ENCODE measurements at regions not wholly inside any gene's neighbourhood (a gene's known extent, or its start where the extent isn't known, plus 50 kb on each side); places are given as distances from the start of the nearest gene placed in this dataset.
A peak's percentile ranks its signal among the peaks of the same experiment; 100 is the strongest.
"Not testable (repeated sequence)": the region's sequence is repeated elsewhere in the genome, so short reads cannot be mapped to it uniquely, and the experiment has no call there.

GRCh38 chr12:92063641-92064040 lies 82.0 kb downstream of the BTG1 start:
- no peak for DNase-seq (ENCODE audit: low spot score)
- ATAC-seq: no peak
- intact Hi-C loops (cut with DNase I): no loop called here

GRCh38 chr12:92062539-92063493 lies 82.8 kb downstream of the BTG1 start:
- no peak for DNase-seq (ENCODE audit: low spot score)
- ATAC-seq: no peak
- intact Hi-C loops (cut with DNase I): no loop called here

- DNase-seq (ENCODE audit: low spot score) (no peak), ATAC-seq (no peak)
- intact Hi-C loops (cut with DNase I): no loop called here
Measured at GRCh38 chr12:92061061-92061460, 84.6 kb downstream of the BTG1 start.

- ATAC-seq: peak; percentile 36
- intact Hi-C loops (cut with DNase I): no loop called here
- DNase-seq (ENCODE audit: low spot score): no peak
Measured at GRCh38 chr12:92059960-92060359, 85.7 kb downstream of the BTG1 start.

- intact Hi-C loops (cut with DNase I): no loop called here
- DNase-seq (ENCODE audit: low spot score) (no peak), ATAC-seq (no peak)
Measured at GRCh38 chr12:92058664-92059063, 87.0 kb downstream of the BTG1 start.

DNA sequence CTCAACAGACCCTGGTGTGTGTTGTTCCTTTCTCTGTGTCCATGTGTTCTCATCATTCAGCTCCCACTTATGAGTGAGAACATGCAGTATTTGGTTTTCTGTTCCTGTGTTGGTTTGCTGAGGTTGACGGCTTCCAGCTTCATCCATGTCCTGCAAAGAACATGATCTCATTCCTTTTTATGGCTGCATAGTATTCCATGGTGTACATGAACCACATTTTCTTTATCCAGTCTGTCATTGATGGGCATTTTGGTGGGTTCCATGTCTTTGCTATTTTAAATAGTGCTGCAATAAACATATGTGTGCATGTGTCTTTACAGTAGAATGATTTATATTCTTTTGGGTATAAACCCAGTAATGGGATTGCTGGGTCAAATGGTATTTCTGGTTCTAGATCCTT lies 88.9 kb downstream of the BTG1 start:
- ATAC-seq; DNase-seq (ENCODE audit: low spot score); intact Hi-C loops (cut with DNase I): not testable (repeated sequence)

DNA sequence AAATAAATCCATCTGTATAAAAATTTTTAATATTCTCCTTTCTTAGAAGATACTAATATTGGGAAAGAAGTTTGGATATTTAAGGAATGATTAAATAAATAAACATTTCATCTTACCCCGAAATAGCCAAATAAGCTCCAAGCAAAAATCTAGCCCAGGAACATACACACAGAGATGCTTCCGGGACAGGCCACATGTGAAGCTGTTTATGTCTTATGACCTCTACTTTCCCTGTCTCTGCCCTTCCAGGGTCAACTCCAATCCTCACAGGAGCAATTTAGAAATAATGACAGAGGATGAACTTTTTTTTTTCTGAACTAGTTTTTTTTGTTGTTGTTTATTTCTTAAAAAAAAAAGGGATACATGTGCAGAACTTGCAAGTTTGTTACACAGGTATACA lies 89.4 kb downstream of the BTG1 start:
- ATAC-seq (no peak), DNase-seq (ENCODE audit: low spot score) (no peak)
- intact Hi-C loops (cut with DNase I): no loop called here

DNA sequence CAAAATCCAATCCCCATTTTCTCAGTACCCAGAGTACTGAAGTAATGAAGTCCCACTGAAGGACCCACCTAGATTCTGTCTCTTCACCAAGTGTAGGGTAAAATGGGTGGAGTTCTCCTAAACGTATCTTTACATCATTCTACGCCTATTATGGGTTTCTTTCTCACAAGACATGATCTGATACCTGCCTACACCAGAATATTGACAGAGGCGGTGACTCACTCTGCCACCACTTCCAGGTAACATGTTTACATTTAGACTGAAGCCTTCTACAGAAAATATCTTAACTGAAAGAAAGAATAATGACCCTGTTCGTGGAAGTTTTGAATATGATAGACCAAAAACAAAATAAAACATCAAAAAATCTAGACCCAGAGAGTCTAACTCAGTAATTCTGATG lies 89.8 kb downstream of the BTG1 start:
- no peak for ATAC-seq
- intact Hi-C loops (cut with DNase I): no loop called here
- DNase-seq (ENCODE audit: low spot score): no peak

DNA sequence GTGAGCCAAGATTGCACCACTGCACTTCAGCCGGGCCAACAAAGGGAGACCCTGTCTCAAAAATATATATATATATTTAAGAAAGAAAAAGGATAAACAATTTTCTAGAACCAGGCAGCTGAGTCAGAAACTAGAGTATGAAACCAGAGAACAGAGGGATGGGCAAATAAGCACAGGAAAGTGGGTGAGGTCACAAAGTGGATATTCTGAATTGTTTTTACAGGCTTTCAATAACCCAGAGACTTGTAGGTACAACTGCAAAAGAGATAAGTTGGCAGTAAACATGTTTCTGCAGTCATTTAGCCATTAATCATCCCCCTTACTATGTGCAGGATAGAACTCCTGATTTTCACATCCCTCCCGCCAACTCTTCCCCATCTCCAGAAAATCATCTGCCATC lies 94.2 kb downstream of the BTG1 start:
- ATAC-seq (no peak), DNase-seq (ENCODE audit: low spot score) (no peak)
- intact Hi-C loops (cut with DNase I): no loop called here

- ATAC-seq: no peak
- DNase-seq (ENCODE audit: low spot score): no peak
- intact Hi-C loops (cut with DNase I): no loop called here
Measured at GRCh38 chr12:92049403-92049802, 96.2 kb downstream of the BTG1 start.

- DNase-seq (ENCODE audit: low spot score): no peak
- intact Hi-C loops (cut with DNase I): no loop called here
- no peak for ATAC-seq
Measured at GRCh38 chr12:92047393-92047826, 98.2 kb downstream of the BTG1 start.

DNA sequence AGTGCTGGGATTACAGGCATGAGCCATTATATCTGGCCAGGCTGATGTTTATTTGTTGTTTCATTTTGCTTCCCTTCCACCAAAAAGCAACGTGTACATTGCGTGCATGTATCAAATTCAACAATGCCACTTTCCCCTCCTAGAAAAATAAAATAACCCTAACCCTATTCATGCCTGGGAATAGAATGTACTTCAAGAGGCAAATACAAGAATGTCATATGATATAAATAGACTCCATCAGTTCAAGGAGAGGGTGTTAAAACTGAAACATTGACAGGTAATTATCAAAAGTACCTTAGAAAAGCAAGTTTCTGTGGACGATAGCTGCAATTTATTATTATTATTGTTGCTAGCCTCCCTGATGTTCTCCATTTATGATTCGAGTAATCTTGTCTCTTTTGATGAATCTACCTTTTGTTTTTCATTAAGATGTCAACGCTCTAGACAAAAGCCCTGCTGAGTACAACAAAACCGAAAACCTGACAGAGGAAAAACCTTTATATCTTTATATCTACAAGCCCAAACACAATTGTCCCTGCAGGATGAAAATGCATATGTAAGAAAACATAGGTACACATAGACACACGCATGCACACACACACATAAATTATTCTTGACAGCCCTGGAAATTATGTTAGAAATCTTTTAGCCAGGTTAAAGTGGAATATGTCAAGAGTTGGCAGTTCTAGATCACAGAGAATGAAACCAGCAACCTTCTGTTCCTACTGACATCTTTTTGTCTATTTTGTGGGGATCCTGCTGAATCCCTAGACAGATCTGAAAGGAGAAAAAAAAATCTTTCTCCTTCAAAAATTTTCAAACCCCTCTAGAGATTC lies 98.9 kb downstream of the BTG1 start:
- intact Hi-C loops (cut with DNase I): no loop called here
- DNase-seq (ENCODE audit: low spot score) (no peak), ATAC-seq (no peak)

GRCh38 chr12:92045852-92046251 lies 99.8 kb downstream of the BTG1 start:
- DNase-seq (ENCODE audit: low spot score): no peak
- no peak for ATAC-seq
- intact Hi-C loops (cut with DNase I): no loop called here

DNA sequence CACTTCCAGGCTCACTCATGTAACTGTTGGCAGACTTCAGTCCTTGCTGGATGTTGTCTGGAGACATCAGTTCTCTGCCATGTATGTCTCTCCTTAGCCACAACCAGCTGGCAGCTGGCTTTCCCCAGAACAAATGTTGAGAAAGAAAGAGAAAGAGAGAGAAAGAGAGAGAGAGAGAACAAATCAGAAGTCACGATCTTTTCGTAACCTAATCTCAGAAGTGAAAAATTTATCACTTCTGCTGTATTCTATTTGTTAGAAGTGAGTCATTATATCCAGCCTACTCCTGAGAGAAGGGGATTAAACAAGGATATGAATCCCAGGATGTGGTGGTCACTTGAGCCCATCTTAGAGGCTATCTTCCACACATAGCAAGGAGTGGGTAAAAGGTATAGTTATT lies 101.2 kb downstream of the BTG1 start:
- intact Hi-C loops (cut with DNase I): no loop called here
- ATAC-seq (no peak), DNase-seq (ENCODE audit: low spot score) (no peak)

DNA sequence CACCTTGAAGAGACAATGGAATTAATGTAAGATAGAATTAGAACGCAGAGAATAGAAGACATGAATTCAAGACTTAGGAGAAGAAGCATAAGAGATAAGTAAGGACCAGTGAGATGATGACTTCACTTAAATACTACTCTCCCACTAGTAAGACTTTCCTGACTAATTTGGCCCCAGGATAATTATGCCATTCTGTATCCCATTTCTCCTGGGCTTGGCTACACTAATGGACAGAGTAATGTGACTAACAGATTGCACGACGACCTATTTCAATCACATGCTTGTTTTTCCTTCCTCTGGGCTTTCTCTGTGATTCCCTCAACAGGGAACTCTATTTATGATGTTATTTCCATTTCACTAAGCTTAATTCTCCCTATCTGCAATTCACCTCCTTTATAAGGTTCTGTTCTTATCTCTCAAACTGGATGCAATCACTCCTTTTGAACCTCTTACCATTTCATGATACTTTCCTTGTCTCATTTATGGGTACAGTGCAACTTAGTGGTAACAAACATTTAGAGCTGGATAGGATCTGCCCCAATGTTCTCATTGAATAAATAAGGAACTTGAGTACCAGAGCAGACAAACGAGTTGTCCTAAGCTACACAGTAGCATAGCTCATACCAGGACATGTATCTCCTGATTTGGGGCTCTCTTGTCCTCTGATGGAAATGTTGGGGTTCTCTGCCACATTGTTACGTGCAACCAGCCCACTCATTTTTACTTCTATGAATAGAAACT lies 102.7 kb downstream of the BTG1 start:
- no peak for ATAC-seq
- no peak for DNase-seq (ENCODE audit: low spot score)
- intact Hi-C loops (cut with DNase I): no loop called here

DNA sequence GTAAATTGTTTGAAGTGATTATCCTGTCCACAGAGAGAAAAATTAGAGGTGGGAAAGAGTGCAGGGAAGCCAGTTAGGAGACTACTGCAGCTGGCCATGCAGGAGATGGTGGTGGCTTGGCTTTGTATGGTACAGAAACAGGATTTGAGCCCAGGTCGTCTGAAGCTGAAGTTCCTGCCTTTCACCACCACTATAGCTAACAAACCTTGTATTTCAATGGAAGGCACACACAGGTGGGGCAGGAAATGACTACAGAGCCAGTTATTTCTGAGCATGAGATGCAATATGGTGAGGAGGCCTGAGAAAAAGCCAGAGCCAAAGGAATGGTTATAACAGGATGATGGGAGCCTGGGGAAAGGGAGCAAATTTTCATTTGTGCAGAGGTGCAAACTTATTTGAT lies 103.9 kb downstream of the BTG1 start:
- intact Hi-C loops (cut with DNase I): no loop called here
- ATAC-seq (no peak), DNase-seq (ENCODE audit: low spot score) (no peak)

DNA sequence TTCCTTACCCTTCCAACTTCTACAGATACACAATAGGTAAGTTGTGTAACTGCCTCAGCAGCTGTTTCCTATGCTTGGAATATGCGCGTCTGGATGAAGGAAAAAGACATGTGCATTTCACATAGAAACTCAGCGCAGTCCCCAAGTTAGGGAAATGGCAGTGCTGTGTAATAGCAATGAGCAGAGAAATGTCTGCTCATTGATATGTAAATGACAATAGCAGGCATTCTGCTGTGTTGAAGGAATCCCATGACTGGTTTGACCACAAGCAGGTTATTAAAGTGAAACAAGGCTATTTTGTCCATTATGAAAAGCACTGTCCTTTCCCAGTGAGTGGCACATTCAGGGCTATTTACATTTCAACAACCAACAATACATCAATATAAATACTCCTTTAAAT lies 106.6 kb downstream of the BTG1 start:
- DNase-seq (ENCODE audit: low spot score): no peak
- ATAC-seq: no peak
- intact Hi-C loops (cut with DNase I): no loop called here

GRCh38 chr12:92038476-92038875 lies 107.2 kb downstream of the BTG1 start:
- ATAC-seq: no peak
- intact Hi-C loops (cut with DNase I): no loop called here
- DNase-seq (ENCODE audit: low spot score): no peak

GRCh38 chr12:92036771-92037453 lies 108.7 kb downstream of the BTG1 start:
- no peak for ATAC-seq
- DNase-seq (ENCODE audit: low spot score): no peak
- intact Hi-C loops (cut with DNase I): no loop called here

Data from sciatic nerve (tissue), 2 donors.